ENCODE measurements at regions not wholly inside any gene's neighbourhood (a gene's known extent, or its start where the extent isn't known, plus 50 kb on each side); places are given as distances from the start of the nearest gene placed in this dataset.
"Not testable (repeated sequence)": the region's sequence is repeated elsewhere in the genome, so short reads cannot be mapped to it uniquely, and the experiment has no call there.

GRCh38 chr4:30160140-30160539, 560.0 kb upstream of the PCDH7 start:
- DNase-seq: no peak

DNA sequence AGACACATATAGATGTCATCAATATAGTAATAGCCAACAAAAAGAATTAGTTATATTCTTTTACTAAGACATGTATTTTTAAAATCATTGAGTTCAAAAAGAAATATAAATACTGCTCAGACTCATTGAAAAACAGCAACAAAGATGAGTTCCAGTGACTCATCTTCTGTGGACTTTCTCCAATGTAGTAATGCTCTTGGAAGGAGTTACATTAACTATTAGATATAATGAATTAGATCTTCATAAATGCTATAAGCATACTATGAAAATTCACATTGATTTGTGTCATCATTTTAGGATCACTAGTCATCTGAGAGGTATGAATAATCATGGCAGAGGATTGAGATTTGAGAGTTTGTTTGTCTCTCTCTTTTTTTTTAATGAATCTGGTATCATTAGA, 547.8 kb upstream of the PCDH7 start:
- DNase-seq: no peak

DNA sequence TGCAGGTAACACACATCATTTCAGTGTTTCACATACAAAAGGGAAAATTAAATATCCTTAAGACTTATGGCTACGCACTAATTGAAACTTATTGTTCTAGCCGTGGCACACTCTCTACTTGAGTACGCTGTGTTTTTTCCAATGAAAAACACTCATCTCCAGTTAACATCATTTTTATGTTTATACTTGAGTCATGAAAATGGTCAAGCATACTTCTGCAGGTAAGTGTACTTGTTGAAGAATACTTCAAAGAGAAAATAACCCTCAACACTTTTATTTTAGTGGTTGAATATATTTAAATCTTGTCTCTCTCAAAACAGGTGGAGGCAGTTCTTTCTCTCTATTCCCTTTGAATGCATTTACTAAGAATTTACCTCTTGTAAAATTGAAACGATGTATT, 538.7 kb upstream of the PCDH7 start:
- no peak for DNase-seq

GRCh38 chr4:30181918-30182317, 538.3 kb upstream of the PCDH7 start:
- no peak for DNase-seq

- DNase-seq: no peak
Observed at GRCh38 chr4:30182786-30183185, 537.4 kb upstream of the PCDH7 start.

DNA sequence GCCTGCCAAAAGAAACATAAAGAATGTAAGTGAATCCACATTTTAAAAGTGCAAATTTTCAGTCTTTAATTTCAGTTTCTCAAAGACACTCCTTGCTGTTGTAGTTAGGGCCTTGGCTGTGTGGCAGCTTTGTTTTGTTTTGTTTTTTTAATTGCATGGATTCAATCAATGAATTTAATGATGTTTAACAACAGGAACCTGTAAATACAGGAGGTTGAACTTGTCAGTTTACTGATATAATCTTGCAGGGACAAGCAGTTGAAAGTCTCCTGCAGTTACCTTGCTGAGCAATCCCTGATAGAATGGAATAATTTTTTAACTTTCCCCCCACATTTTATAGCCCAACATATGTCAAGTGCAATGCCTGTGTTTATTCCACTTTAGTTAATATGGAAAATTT, 528.3 kb upstream of the PCDH7 start:
- DNase-seq: no peak

DNA sequence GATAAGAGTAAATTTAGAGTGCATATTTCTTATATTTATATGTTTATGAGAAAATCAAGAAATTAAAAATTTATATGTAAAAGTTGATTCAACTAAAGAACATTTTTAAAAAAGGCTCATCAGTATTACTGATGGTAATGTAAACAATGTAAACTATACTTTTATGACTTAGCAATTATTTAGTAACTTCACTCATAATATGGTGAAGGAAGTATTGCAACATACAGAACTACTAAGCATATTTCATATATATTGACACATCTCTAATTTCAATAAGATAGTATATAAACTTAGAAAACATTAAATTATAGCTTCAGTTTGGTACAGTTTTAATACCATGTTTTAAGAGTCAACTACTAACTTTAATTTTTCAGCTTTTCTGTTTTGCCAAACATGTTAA, 512.8 kb upstream of the PCDH7 start:
- DNase-seq: no peak

- no peak for DNase-seq
Observed at GRCh38 chr4:30208731-30209435, 511.3 kb upstream of the PCDH7 start.

DNA sequence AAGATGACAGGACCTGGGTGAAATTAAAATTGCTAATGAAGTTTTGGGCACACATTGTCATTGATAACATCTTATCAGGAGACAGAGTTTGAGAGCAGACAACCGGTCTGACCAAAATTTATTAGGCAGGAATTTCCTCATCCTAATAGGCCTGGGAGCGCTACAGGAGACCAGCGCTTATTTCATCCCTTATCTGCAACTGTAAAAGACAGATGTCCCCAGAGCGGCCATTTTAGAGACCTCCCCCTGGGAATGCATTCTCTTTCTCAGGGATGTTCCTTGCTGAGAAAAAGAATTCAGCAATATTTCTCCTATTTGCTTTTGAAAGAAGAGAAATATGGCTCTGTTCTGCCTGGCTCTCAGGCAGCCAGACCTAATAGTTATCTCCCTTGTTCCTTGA, 504.2 kb upstream of the PCDH7 start:
- not testable (repeated sequence) for DNase-seq

DNA sequence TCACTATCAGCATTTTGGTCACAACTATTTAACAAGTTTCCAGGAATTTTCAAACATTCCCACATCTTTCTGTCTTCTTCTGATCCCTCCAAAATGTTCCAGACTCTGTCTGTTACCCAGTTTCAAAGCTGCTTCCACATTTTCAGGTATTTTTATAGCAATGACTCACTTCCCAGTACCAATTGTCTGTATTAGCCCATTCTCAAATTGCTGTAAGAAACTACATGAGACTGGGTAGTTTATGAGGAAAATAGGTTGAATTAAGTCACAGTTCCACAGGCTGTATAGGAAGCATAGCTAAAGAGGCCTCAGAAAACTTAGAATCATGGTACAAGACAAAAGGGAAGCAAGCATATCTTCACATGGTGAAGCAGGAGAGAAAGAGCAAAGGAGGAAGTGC, 475.0 kb upstream of the PCDH7 start:
- no peak for DNase-seq

DNA sequence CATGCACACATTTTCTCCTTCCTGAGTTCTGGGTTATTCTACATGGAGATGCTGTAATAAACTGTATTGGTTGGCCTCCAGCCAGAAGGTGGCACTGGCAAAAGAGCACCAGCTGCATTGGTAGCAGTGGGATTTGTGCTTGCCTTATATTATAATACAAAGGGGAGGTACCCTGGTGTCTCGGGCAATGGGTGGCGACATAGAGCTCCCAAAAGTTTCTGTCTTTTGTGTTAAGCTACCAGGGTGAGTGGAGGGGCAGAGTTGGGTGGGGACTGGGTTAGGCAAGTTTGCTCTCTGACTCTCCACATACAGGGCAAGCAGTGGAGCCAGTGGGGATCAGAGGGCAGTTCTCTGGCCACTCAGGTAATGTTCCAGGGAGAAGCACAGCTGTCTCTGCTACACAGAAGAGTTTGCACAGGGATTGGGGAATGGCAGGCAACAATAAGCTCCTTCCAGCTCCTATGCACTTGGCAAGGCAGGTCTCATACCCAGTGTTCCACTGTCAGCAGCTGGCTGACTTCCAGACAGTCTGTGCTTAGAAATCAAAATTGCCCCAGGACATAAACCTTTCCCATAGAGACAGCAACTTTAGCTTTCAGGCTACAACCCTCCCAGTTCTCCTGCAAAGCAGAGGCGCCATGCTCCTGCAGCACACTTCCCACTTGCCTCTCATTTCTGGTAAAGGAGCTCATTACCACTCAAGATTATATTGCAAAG, 463.9 kb upstream of the PCDH7 start:
- DNase-seq: no peak

DNA sequence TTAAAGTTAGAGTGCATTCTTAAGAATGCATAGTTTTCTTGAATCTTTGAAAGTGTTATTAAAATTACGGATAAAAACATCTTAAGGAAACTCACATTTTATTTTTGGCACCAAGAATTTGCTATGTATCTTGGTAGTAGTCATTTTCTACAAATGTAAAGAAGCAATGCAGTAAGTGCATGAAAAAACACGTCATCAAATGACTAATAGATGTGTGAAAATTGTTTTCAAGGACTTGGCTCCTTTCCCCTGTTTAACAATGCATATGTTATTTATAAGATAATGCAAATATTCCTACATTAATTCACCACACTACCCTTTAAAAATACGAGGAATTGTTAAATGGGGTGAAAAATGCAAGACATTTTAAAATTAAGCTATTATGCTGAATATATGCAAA, 461.2 kb upstream of the PCDH7 start:
- DNase-seq: no peak

GRCh38 chr4:30262379-30262778, 457.8 kb upstream of the PCDH7 start:
- no peak for DNase-seq

DNA sequence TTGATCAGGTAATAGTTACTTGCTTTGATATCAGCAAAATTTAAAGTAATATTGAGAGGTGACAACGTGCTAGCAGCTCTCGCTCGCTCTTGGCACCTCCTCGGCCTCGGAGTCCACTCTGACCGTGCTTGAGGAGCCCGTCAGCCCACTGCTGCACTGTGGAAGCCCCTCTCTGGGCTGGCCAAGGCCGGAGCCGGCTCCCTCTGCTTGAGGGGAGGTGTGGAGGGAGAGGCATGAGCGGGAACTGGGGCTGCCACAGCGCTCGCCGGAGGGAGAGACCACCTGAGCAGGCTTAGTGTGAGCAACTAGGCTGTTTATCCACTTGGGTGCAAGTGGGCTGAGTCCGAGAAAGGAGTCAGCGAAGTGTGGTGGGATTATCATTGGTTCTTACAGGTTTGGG, 455.7 kb upstream of the PCDH7 start:
- DNase-seq: no peak

GRCh38 chr4:30265716-30266115, 454.5 kb upstream of the PCDH7 start:
- no peak for DNase-seq

GRCh38 chr4:30268370-30268769, 451.8 kb upstream of the PCDH7 start:
- DNase-seq: no peak

DNA sequence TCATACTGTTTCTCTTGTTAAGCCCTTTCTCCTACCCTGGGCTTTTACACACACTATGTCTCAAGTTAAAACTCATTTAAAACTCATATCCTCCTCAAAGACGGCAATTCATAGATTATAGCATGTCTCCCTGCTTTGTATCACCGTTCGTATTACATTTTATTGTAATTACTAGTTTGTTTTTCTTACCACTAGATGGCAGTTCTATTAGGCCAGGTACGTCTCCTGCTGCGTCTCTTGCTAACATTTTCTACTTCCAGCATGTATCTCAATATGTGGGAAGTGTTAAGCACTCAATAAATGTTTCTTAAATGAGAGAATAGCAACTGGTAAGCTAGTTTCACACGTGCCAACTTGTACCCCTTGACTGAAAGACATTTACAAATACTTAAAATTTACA, 450.3 kb upstream of the PCDH7 start:
- no peak for DNase-seq

GRCh38 chr4:30281986-30282385, 438.2 kb upstream of the PCDH7 start:
- DNase-seq: no peak

GRCh38 chr4:30283336-30283735, 436.8 kb upstream of the PCDH7 start:
- DNase-seq: no peak

- no peak for DNase-seq
Observed at GRCh38 chr4:30294295-30294694, 425.9 kb upstream of the PCDH7 start.

DNA sequence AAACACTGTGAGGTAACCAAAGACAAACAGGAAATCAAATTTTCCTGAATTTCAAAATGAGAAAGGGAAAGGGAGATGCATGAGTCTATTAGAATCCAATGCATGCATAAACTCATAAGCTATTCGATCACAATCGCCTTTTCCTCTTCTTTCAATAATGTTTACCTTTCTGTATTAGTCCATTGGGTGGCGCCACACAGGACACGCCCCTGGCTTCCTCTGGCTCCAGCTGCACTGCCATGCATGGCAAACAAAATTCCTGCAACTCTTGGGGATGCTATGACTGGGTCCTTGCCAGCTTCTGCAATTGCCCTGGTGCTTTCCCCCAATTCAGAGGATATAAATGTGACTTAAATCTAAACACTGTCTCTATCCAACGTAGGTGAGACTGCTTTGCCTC, 424.5 kb upstream of the PCDH7 start:
- no peak for DNase-seq

DNA sequence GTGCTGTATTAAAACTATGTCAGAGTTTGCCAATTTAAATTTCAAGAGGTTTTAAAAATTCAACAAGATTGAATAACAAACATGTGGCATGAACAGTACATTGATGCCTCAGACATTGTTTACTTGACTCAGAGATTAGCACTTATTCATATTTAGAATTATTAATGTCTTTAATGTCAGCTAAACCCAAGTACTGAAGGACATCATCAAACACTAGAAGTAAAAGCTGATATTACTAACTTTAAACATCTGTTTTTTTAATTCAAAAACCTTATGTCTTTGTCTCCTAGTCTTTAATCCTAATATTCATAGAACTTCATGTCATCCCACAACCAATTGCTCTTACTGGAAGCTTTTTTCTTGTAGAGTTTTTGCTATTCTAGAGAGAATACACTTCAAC, 406.2 kb upstream of the PCDH7 start:
- DNase-seq: no peak

GRCh38 chr4:30330894-30331652, 389.1 kb upstream of the PCDH7 start:
- no peak for DNase-seq

DNA sequence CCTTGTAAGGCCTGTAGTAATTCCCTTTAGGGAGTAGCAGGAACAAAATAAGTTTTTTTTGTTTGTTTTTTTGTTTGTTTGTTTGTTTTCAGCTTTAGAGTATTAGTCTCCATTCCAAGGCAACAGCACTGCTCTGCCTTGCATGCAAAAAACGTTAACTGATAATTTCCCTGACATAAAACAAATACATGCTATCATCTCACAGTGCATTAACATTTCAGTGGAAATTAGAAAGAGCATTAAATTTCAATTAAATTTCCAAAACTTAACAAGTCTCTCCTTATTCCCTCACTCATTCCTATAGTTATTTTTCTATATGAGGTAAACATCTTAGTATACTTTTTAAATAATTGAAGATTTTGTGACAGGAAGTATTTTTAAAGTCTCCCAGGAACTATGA, 378.4 kb upstream of the PCDH7 start:
- no peak for DNase-seq
